GM19035 (cell line): ENCODE measurements at regions not wholly inside any gene's neighbourhood (a gene's known extent, or its start where the extent isn't known, plus 50 kb on each side); places are given as distances from the start of the nearest gene placed in this dataset.
"Not testable (repeated sequence)": the region's sequence is repeated elsewhere in the genome, so short reads cannot be mapped to it uniquely, and the experiment has no call there.

Source experiments
- ATAC-seq: cut with Tn5 transposase; IDR thresholded peaks from one replicate; pipeline ENCODE4 v1.9.1; 2021; ENCODE audit not compliant: unreplicated experiment

GRCh38 chr10:117458571-117458970 is 83.3 kb upstream of the PDZD8 start:
- ATAC-seq, result no peak

- ATAC-seq, result no peak
Measured at GRCh38 chr10:117457932-117458331, 82.7 kb upstream of the PDZD8 start.

GRCh38 chr10:117457071-117457810 is 82.0 kb upstream of the PDZD8 start:
- ATAC-seq, result no peak

GRCh38 chr10:117455346-117455745 is 80.1 kb upstream of the PDZD8 start:
- no peak for ATAC-seq

GRCh38 chr10:117454502-117454901 is 79.3 kb upstream of the PDZD8 start:
- no peak for ATAC-seq

GRCh38 chr10:117453484-117453883 is 78.2 kb upstream of the PDZD8 start:
- ATAC-seq, result not testable (repeated sequence)

GRCh38 chr10:117450940-117451339 is 75.7 kb upstream of the PDZD8 start:
- no peak for ATAC-seq

- no peak for ATAC-seq
Measured at GRCh38 chr10:117449636-117450035, 74.4 kb upstream of the PDZD8 start.

- ATAC-seq, result no peak
Measured at GRCh38 chr10:117448802-117449201, 73.6 kb upstream of the PDZD8 start.

- ATAC-seq, result no peak
Measured at GRCh38 chr10:117445992-117446391, 70.8 kb upstream of the PDZD8 start.

GRCh38 chr10:117444497-117445040 is 69.3 kb upstream of the PDZD8 start:
- ATAC-seq, result no peak

GRCh38 chr10:117443686-117444041 is 68.4 kb upstream of the PDZD8 start:
- ATAC-seq, result no peak

GRCh38 chr10:117442944-117443685 is 67.9 kb upstream of the PDZD8 start:
- peak; percentile 85 for ATAC-seq

- ATAC-seq, result no peak
Measured at GRCh38 chr10:117442521-117442920, 67.3 kb upstream of the PDZD8 start.

GRCh38 chr10:117441812-117442443 is 66.7 kb upstream of the PDZD8 start:
- ATAC-seq, result no peak

- ATAC-seq, result no peak
Measured at GRCh38 chr10:117441361-117441760, 66.1 kb upstream of the PDZD8 start.

GRCh38 chr10:117439243-117439912 is 64.1 kb upstream of the PDZD8 start:
- no peak for ATAC-seq

- ATAC-seq, result no peak
Measured at GRCh38 chr10:117432866-117433265, 57.6 kb upstream of the PDZD8 start.

GRCh38 chr10:117431160-117431559 is 55.9 kb upstream of the PDZD8 start:
- no peak for ATAC-seq

GRCh38 chr10:117430535-117430934 is 55.3 kb upstream of the PDZD8 start:
- ATAC-seq, result not testable (repeated sequence)

GRCh38 chr10:117429643-117430265 is 54.5 kb upstream of the PDZD8 start:
- ATAC-seq, result no peak
